Thyroid gland (tissue), 4 donors: ENCODE measurements at regions not wholly inside any gene's neighbourhood (a gene's known extent, or its start where the extent isn't known, plus 50 kb on each side); places are given as distances from the start of the nearest gene placed in this dataset.

Source experiments
- DNase-seq, 2 donors: peaks; one replicate each; pipeline ENCODE4 v3.0.0-alpha.2; 2019
- H3K27ac ChIP-seq, 3 donors: fragments of 200-600 bp; sonication (generic); 1 replicate in 2 of 3; 2 replicates in 1 of 3; pipeline ENCODE4 v1.5.1; 2016 to 2019; ENCODE audit warnings: mild to moderate bottlenecking in 1 of 3, moderate library complexity in 1 of 3
- H3K27me3 ChIP-seq: fragments of 200-600 bp; sonication (generic); one replicate; pipeline ENCODE4 v1.5.1; 2019
- H3K36me3 ChIP-seq, 2 donors: fragments of 200-600 bp; sonication (generic); one replicate each; pipeline ENCODE4 v1.5.1; 2016 to 2019
- H3K4me1 ChIP-seq, 2 donors: fragments of 200-600 bp; sonication (generic); one replicate each; pipeline ENCODE4 v1.5.1; 2017 to 2019
- H3K4me3 ChIP-seq, 3 donors: fragments of 200-600 bp; sonication (generic); replicated peaks in 1 of 3; 1 replicate in 2 of 3; 2 replicates in 1 of 3; pipeline ENCODE4 v1.5.1; 2016; ENCODE audit warnings: mild to moderate bottlenecking in 1 of 3
- H3K9me3 ChIP-seq: fragments of 200-600 bp; sonication (generic); one replicate; pipeline ENCODE4 v1.5.1; 2017
- CTCF ChIP-seq, 6 experiments: fragments of 200-600 bp in 3 of 6; fragments of 450-650 bp in 3 of 6; sonication (generic) in 3 of 6; IDR thresholded peaks; one replicate each; pipeline ENCODE4 v1.5.1; 2016 to 2019; ENCODE audit warnings: antibody characterized with exemption in 6 of 6, mild to moderate bottlenecking in 2 of 6, inconsistent platforms in 1 of 6, moderate library complexity in 1 of 6
- POLR2A ChIP-seq, 2 donors: fragments of 450-650 bp; IDR thresholded peaks; one replicate each; pipeline ENCODE4 v1.6.1; 2017; ENCODE audit warnings: antibody characterized with exemption in 2 of 2, mild to moderate bottlenecking in 2 of 2, moderate library complexity in 1 of 2
- WGBS, 2 donors: methylation state at CpG; one replicate each; pipeline ENCODE4 v1.1.5; 2017; 5-methylcytosine and 5-hydroxymethylcytosine counted together
- intact Hi-C: fragments of 100-400 bp; cut with DNase I; formaldehyde crosslinking; loops from one replicate; pipeline ENCODE4 v1.15.1; 2023

- Histone ChIP-seq H3K36me3 (no peaks in the 10 kb centered on the region), H3K9me3 (no peaks in the 10 kb centered on the region), H3K4me1 (no peaks in the 10 kb centered on the region), H3K4me3 (no peak overlapping the region), H3K27ac (no peak overlapping the region), H3K27me3 (no peaks in the 10 kb centered on the region)
- TF ChIP-seq POLR2A (IDR thresholded peaks at IDR 0.05) (no peak), CTCF (IDR thresholded peaks at IDR 0.05) (no peak)
- 90 to 92% methylated on average over 3 of the region's 3 CpGs for WGBS, 2 donors
- intact Hi-C loops: no loop called here
- DNase-seq: no peak
These were observed 825.3 kb upstream of the GJE1 start for GRCh38 chr6:141307309-141307998.

- Histone ChIP-seq H3K36me3 (no peaks in the 10 kb centered on the region), H3K4me1 (peaks cover 0 to 6% of the 10 kb centered on the region in 2 donors), H3K9me3 (no peaks in the 10 kb centered on the region), H3K27ac (no peak overlapping the region), H3K27me3 (no peaks in the 10 kb centered on the region), H3K4me3 (no peak overlapping the region)
- no peak for DNase-seq
- WGBS, 2 donors: 91 to 95% methylated on average over 6 of the region's 6 CpGs
- TF ChIP-seq CTCF (IDR thresholded peaks at IDR 0.05): no peak
- TF ChIP-seq POLR2A (IDR thresholded peaks at IDR 0.05): no peak
- intact Hi-C loops: no loop called here
These were observed 828.8 kb upstream of the GJE1 start for GRCh38 chr6:141303907-141304306.

- H3K4me1 ChIP-seq: peaks cover 10 to 13% of the 10 kb centered on the region in 2 donors
- H3K27ac ChIP-seq: no peak overlapping the region
- 86 to 89% methylated on average over 1 of the region's 1 CpG for WGBS, 2 donors
- no peaks in the 10 kb centered on the region for H3K9me3 ChIP-seq
- DNase-seq: no peak
- no peak overlapping the region for H3K4me3 ChIP-seq
- no peaks in the 10 kb centered on the region for H3K27me3 ChIP-seq
- intact Hi-C loops: no loop called here
- H3K36me3 ChIP-seq: no peaks in the 10 kb centered on the region
- TF ChIP-seq CTCF (IDR thresholded peaks at IDR 0.05) (no peak), POLR2A (IDR thresholded peaks at IDR 0.05) (no peak)
These were observed 830.9 kb upstream of the GJE1 start for GRCh38 chr6:141301779-141302178.

GRCh38 chr6:141290941-141291721 lies 841.6 kb upstream of the GJE1 start:
- no peak for DNase-seq
- intact Hi-C loops: no loop called here
- Histone ChIP-seq H3K36me3 (no peaks in the 10 kb centered on the region), H3K27ac (no peak overlapping the region), H3K9me3 (no peaks in the 10 kb centered on the region), H3K27me3 (no peaks in the 10 kb centered on the region), H3K4me1 (no peaks in the 10 kb centered on the region), H3K4me3 (no peak overlapping the region)
- WGBS, 2 donors: 76 to 83% methylated on average over 3 of the region's 3 CpGs
- no peak for TF ChIP-seq POLR2A (IDR thresholded peaks at IDR 0.05)
- TF ChIP-seq CTCF (IDR thresholded peaks at IDR 0.05): no peak

GRCh38 chr6:141288947-141289346 lies 843.8 kb upstream of the GJE1 start:
- H3K4me3 ChIP-seq: no peak overlapping the region
- WGBS, 2 donors: 96 to 98% methylated on average over 5 of the region's 5 CpGs
- no peak for TF ChIP-seq POLR2A (IDR thresholded peaks at IDR 0.05)
- no peak for TF ChIP-seq CTCF (IDR thresholded peaks at IDR 0.05)
- no peaks in the 10 kb centered on the region for H3K9me3 ChIP-seq
- no peak overlapping the region for H3K27ac ChIP-seq
- no peak for DNase-seq
- H3K27me3 ChIP-seq: no peaks in the 10 kb centered on the region
- H3K36me3 ChIP-seq: no peaks in the 10 kb centered on the region
- H3K4me1 ChIP-seq: no peaks in the 10 kb centered on the region
- intact Hi-C loops: no loop called here
